ENCODE measurements at regions not wholly inside any gene's neighbourhood (a gene's known extent, or its start where the extent isn't known, plus 50 kb on each side); places are given as distances from the start of the nearest gene placed in this dataset.

DNA sequence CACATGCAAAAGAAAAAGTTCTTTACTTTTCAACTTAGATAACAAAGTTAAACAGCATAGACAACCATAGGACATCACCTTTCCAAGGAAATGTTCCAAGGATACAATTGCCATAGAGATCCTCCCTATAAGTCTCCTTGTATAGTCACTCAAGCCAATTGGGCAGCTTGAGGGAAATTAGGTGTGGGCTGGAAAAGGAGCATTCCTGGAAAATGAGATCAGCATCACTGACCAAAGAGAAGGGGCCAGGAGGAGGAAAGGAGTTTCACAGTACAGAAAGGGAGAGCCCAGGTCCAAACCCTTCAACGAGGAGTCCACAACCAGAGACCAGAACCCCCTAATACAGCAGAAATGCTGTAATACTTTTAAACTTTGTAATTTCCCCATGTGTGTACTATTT is 91.5 kb upstream of the PPARGC1A start:
- no peak for DNase-seq
- TF ChIP-seq POLR2A (IDR thresholded peaks at IDR 0.05) = no peak
- TF ChIP-seq, protein P1, sequence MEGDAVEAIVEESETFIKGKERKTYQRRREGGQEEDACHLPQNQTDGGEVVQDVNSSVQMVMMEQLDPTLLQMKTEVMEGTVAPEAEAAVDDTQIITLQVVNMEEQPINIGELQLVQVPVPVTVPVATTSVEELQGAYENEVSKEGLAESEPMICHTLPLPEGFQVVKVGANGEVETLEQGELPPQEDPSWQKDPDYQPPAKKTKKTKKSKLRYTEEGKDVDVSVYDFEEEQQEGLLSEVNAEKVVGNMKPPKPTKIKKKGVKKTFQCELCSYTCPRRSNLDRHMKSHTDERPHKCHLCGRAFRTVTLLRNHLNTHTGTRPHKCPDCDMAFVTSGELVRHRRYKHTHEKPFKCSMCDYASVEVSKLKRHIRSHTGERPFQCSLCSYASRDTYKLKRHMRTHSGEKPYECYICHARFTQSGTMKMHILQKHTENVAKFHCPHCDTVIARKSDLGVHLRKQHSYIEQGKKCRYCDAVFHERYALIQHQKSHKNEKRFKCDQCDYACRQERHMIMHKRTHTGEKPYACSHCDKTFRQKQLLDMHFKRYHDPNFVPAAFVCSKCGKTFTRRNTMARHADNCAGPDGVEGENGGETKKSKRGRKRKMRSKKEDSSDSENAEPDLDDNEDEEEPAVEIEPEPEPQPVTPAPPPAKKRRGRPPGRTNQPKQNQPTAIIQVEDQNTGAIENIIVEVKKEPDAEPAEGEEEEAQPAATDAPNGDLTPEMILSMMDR (IDR thresholded peaks at IDR 0.05) = no peak

DNA sequence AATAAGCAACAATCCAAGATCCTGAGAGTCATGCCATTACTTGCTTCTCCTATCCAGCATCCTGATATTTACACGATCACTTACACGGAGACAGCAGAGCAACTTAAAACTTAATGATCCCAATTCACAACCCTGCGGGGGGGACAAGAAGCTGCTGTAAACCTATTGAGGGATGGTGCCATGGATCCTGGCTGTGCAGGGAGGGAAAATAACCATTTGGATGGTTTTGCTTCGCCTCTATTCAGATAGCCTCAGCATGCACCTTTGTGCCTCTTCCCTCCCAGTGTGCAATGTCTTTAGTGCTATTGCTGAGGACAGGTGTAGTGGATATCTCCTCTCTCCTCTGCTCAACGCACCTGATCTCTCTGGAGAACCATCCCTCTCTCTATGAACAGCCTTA is 89.7 kb upstream of the PPARGC1A start:
- H3K9me3 ChIP-seq = no peaks in the 10 kb centered on the region
- intact Hi-C loops (cut with DNase I) = no loop called here
- no peak for ATAC-seq
- no peak for DNase-seq
- no peak overlapping the region for H3K27ac ChIP-seq
- no peaks in the 10 kb centered on the region for H3K36me3 ChIP-seq (replicated peaks in 1 of 2; ENCODE audit: insufficient read depth in 1 of 2, low read depth in 2 of 2)
- H3K27me3 ChIP-seq = no peaks in the 10 kb centered on the region
- no peaks in the 10 kb centered on the region for H3K4me1 ChIP-seq
- no peak for TF ChIP-seq POLR2A (IDR thresholded peaks at IDR 0.05)
- TF ChIP-seq, protein P1 (IDR thresholded peaks at IDR 0.05) = no peak
- H3K4me3 ChIP-seq = no peak overlapping the region
- 46 to 53% methylated on average over 5 of the region's 5 CpGs for WGBS, 2 donors

More for the DNA sequence above, 91.5 kb upstream of the PPARGC1A start:
- intact Hi-C loops (cut with DNase I) = no loop called here
- Histone ChIP-seq H3K4me1 (no peaks in the 10 kb centered on the region), H3K36me3 (replicated peaks in 1 of 2; ENCODE audit: insufficient read depth in 1 of 2, low read depth in 2 of 2) (no peaks in the 10 kb centered on the region), H3K9me3 (no peaks in the 10 kb centered on the region), H3K27ac (no peak overlapping the region), H3K4me3 (no peak overlapping the region), H3K27me3 (no peaks in the 10 kb centered on the region)
- WGBS, 2 donors = 54 to 69% methylated on average over 1 of the region's 1 CpG
- ATAC-seq = no peak

DNA sequence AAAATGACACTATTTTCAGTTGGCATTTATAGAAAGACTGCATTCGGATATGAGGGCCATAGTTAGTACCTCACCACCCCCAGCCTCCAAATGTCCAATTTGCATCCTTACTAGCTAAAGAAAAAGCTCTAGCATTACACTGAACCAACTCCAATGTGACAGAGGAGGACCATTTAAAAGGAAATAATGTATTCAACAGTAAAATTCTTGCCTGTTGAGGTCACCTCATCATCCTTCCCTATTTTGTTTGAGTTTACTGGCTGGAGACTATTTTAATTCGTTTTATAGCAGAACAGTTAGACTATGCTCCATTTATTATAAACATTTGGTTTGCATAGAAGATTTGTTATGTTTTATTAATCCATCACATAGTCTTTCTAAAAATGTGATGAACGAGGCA is 88.2 kb upstream of the PPARGC1A start:
- intact Hi-C loops (cut with DNase I) = no loop called here
- Histone ChIP-seq H3K9me3 (no peaks in the 10 kb centered on the region), H3K36me3 (replicated peaks in 1 of 2; ENCODE audit: insufficient read depth in 1 of 2, low read depth in 2 of 2) (no peaks in the 10 kb centered on the region), H3K4me3 (no peak overlapping the region), H3K4me1 (no peaks in the 10 kb centered on the region), H3K27me3 (no peaks in the 10 kb centered on the region), H3K27ac (no peak overlapping the region)
- ATAC-seq (no peak), DNase-seq (no peak)
- WGBS, 2 donors = 37 to 40% methylated on average over 3 of the region's 3 CpGs
- TF ChIP-seq POLR2A (IDR thresholded peaks at IDR 0.05) = no peak
- TF ChIP-seq, protein P1 (IDR thresholded peaks at IDR 0.05) = no peak

DNA sequence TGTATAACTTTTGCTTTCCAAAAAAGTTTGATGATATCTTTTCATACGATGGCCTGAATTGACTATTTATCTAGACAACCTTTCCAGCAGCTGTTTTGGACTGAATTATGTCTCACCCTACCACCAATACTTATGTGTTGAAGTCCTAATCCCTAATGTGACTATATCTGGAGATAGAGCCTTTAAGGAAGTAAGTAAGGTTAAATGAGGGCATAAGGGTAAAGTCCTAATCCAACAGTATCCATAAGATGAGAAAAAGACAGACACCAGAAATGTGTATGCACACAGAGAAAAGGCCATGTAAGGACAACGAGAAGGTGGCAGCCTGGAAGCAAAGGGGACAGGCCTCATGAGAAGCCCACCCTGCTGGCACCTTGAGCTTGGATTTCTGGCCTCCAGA is 86.6 kb upstream of the PPARGC1A start:
- Histone ChIP-seq H3K27ac (no peak overlapping the region), H3K36me3 (replicated peaks in 1 of 2; ENCODE audit: insufficient read depth in 1 of 2, low read depth in 2 of 2) (no peaks in the 10 kb centered on the region), H3K27me3 (no peaks in the 10 kb centered on the region), H3K4me3 (no peak overlapping the region), H3K9me3 (no peaks in the 10 kb centered on the region), H3K4me1 (no peaks in the 10 kb centered on the region)
- no peak for TF ChIP-seq POLR2A (IDR thresholded peaks at IDR 0.05)
- TF ChIP-seq, protein P1 (IDR thresholded peaks at IDR 0.05) = no peak
- DNase-seq (no peak), ATAC-seq (no peak)
- 50 to 63% methylated on average over 2 of the region's 2 CpGs for WGBS, 2 donors
- intact Hi-C loops (cut with DNase I) = no loop called here

DNA sequence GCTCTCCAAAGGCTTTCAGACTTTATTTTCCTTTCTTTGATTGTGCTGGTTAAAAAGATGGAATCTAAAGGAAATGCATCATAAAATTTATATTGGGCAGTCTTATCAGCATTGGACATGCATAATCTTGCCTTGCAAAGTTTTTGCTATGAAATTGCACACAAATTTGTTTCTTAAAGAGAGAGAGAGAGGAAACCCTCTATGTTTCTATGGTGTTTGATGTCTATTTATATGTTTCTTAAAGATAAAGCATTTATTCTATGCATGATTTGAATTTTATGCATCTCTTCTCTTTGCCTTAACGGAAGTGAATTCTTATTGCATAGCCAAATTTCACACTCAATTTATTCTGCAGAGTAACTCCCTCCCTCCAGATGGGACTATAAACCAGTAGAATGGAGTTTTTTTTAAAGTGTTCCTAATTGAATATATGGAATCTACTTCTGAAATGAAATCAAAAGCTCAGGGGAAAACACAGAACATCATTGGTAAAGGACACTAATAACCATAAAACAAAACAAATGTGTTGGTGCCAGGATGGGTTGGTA is 83.5 kb upstream of the PPARGC1A start:
- H3K27ac ChIP-seq = no peak overlapping the region
- H3K27me3 ChIP-seq = no peaks in the 10 kb centered on the region
- WGBS, 2 donors = 50 to 70% methylated on average over 1 of the region's 1 CpG
- H3K4me1 ChIP-seq = no peaks in the 10 kb centered on the region
- no peak for DNase-seq
- H3K9me3 ChIP-seq = no peaks in the 10 kb centered on the region
- no peaks in the 10 kb centered on the region for H3K36me3 ChIP-seq (replicated peaks in 1 of 2; ENCODE audit: insufficient read depth in 1 of 2, low read depth in 2 of 2)
- intact Hi-C loops (cut with DNase I) = no loop called here
- no peak for ATAC-seq
- no peak overlapping the region for H3K4me3 ChIP-seq
- TF ChIP-seq, protein P1 (IDR thresholded peaks at IDR 0.05) = no peak
- TF ChIP-seq POLR2A (IDR thresholded peaks at IDR 0.05) = no peak
